AML-193 (cell line): ENCODE measurements at regions not wholly inside any gene's neighbourhood (a gene's known extent, or its start where the extent isn't known, plus 50 kb on each side); places are given as distances from the start of the nearest gene placed in this dataset.
A peak's percentile ranks its signal among the peaks of the same experiment; 100 is the strongest.

Source experiments
- DNase-seq, 2 experiments: peaks; one replicate each; lab custom pipeline; 2025; lab: John Stamatoyannopoulos, UW

- DNase-seq: no peak
Measured at GRCh38 chr3:154061001-154061370, 60.2 kb upstream of the ARHGEF26 start.

GRCh38 chr3:154062513-154062912 lies 58.7 kb upstream of the ARHGEF26 start:
- no peak for DNase-seq

- peak; percentile 88 to 96 for DNase-seq
Measured at GRCh38 chr3:154071146-154071545, 50.0 kb upstream of the ARHGEF26 start.
